Gastroesophageal sphincter (tissue), 4 donors: ENCODE measurements at regions not wholly inside any gene's neighbourhood (a gene's known extent, or its start where the extent isn't known, plus 50 kb on each side); places are given as distances from the start of the nearest gene placed in this dataset.

Source experiments
- ATAC-seq: fragments of 150-250 bp; one replicate; pipeline ENCODE4 v1.9.1; 2016; ENCODE audit warnings: mild to moderate bottlenecking, moderate library complexity
- H3K27ac ChIP-seq, 4 donors: fragments of 200-600 bp; sonication (generic) in 3 of 4; 1 replicate in 3 of 4; 2 replicates in 1 of 4; pipeline ENCODE4 v1.5.1; 2016 to 2019
- H3K27me3 ChIP-seq: fragments of 200-600 bp; sonication (generic); one replicate; pipeline ENCODE4 v1.5.1; 2019
- H3K36me3 ChIP-seq, 2 donors: fragments of 200-600 bp; sonication (generic); one replicate each; pipeline ENCODE4 v1.5.1; 2019; ENCODE audit warnings: control low read depth in 1 of 2
- H3K4me1 ChIP-seq, 3 donors: fragments of 200-600 bp; sonication (generic); 1 replicate in 2 of 3; 2 replicates in 1 of 3; pipeline ENCODE4 v1.5.1; 2016 to 2019; ENCODE audit warnings: control low read depth in 2 of 3
- H3K4me3 ChIP-seq, 2 donors: fragments of 200-600 bp; sonication (generic); one replicate each; pipeline ENCODE4 v1.5.1; 2019; ENCODE audit warnings: mild to moderate bottlenecking in 1 of 2, moderate library complexity in 1 of 2
- H3K9me3 ChIP-seq, 3 donors: fragments of 200-600 bp; sonication (generic); one replicate each; pipeline ENCODE4 v1.5.1; 2017 to 2019; ENCODE audit warnings: control low read depth in 2 of 3
- CTCF ChIP-seq, 4 experiments: fragments of 200-600 bp in 2 of 4; fragments of 450-650 bp in 2 of 4; sonication (generic) in 1 of 4; IDR thresholded peaks; one replicate each; pipeline ENCODE4 v1.5.1; 2017 to 2019; ENCODE audit warnings: antibody characterized with exemption in 4 of 4, mild to moderate bottlenecking in 2 of 4, moderate library complexity in 2 of 4
- EP300 ChIP-seq: sonication (generic); formaldehyde crosslinking; IDR thresholded peaks from one replicate; pipeline ENCODE4 v1.6.1; 2017; ENCODE audit warnings: antibody characterized with exemption, mild to moderate bottlenecking
- POLR2A ChIP-seq, 2 donors: fragments of 450-650 bp; IDR thresholded peaks; one replicate each; pipeline ENCODE4 v1.6.1; 2017; ENCODE audit warnings: antibody characterized with exemption in 2 of 2, mild to moderate bottlenecking in 2 of 2, moderate library complexity in 1 of 2
- POLR2AphosphoS5 ChIP-seq: sonication (generic); formaldehyde crosslinking; IDR thresholded peaks from one replicate; pipeline ENCODE4 v1.6.1; 2017; ENCODE audit warnings: antibody characterized with exemption
- WGBS, 2 donors: methylation state at CpG; one replicate each; pipeline ENCODE4 v1.1.5; 2018; ENCODE audit warnings: low coverage in 1 of 2; 5-methylcytosine and 5-hydroxymethylcytosine counted together

DNA sequence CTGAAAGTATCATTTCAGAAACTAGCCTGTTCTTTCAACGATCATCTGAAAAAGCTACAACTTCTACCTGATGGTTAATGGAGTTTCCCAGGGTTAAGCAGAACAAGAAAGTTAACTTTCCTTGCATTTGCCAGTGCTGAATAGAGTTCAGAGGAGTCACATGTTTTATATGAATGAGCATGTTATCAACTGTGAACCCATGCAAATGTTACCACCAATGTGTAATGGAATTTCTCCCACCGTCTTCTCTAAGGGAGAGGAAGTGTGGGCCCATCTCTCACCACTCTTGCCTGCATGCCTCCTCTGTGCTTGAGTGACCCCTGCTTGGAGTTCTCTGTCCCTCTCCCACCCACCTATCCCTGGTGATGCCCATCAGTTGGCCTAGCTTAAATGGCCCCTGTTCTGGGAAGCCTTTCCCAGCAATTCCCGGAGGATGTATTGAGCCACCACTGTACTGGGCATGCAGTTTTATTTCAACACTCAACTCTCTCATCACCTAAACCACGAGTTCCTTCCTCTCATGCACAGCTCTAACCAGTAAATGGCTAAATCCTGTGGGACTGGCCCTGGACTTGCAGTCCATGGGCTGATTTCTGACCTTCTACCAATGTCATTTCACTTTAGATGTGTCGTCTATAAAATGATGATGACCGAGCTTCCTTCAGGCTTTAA is 159.8 kb downstream of the RPAP3 start:
- ATAC-seq = no peak
- 67 to 83% methylated on average over 4 to 5 of the region's 6 CpGs for WGBS, 2 donors
- Histone ChIP-seq H3K27me3 (no peaks in the 10 kb centered on the region), H3K4me3 (no peak overlapping the region), H3K36me3 (no peaks in the 10 kb centered on the region), H3K4me1 (no peaks in the 10 kb centered on the region), H3K27ac (no peak overlapping the region), H3K9me3 (no peaks in the 10 kb centered on the region)
- TF ChIP-seq POLR2AphosphoS5 (no peak), CTCF (IDR thresholded peaks at IDR 0.05) (no peak), EP300 (no peak), POLR2A (IDR thresholded peaks at IDR 0.05) (no peak)

- no peak for ATAC-seq
- H3K27me3 ChIP-seq = peaks cover 4% of the 10 kb centered on the region
- peaks cover 0 to 25% (median 0%) of the 10 kb centered on the region in 3 donors for H3K9me3 ChIP-seq
- no peak overlapping the region for H3K27ac ChIP-seq
- WGBS, 2 donors = 11 to 19% methylated on average over 2 of the region's 2 CpGs
- no peaks in the 10 kb centered on the region for H3K4me1 ChIP-seq
- no peak for TF ChIP-seq EP300
- TF ChIP-seq POLR2AphosphoS5 = no peak
- TF ChIP-seq POLR2A (IDR thresholded peaks at IDR 0.05) = no peak
- TF ChIP-seq CTCF (IDR thresholded peaks at IDR 0.05) = no peak
- H3K4me3 ChIP-seq = no peak overlapping the region
- no peaks in the 10 kb centered on the region for H3K36me3 ChIP-seq
Measured at GRCh38 chr12:47534695-47535094, 171.1 kb downstream of the RPAP3 start.

DNA sequence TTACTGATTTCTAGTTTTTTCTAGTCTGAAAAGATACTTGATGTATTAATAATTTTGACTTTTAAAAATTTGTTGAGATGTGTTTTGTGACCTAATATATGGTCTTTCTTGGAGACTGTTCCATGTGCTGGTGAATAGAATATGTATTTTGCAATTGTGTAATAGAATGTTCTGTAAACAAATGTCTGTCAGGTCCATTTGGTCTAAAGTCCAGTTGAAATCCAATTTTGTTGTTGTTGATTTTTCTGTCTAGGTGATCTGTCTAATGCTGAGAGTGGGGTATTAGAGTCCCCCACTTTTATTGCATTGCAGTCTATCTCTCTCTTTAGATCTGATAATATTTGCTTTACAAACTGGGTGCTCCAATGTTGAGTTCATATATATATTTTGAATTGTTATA is 175.8 kb downstream of the RPAP3 start:
- no peaks in the 10 kb centered on the region for H3K36me3 ChIP-seq
- TF ChIP-seq CTCF (IDR thresholded peaks at IDR 0.05) (no peak), EP300 (no peak), POLR2A (IDR thresholded peaks at IDR 0.05) (no peak), POLR2AphosphoS5 (no peak)
- ATAC-seq = no peak
- H3K4me1 ChIP-seq = no peaks in the 10 kb centered on the region
- no peak overlapping the region for H3K4me3 ChIP-seq
- peaks cover 0 to 30% (median 0%) of the 10 kb centered on the region in 3 donors for H3K9me3 ChIP-seq
- peaks cover 8% of the 10 kb centered on the region for H3K27me3 ChIP-seq
- H3K27ac ChIP-seq = no peak overlapping the region

- peaks cover 0 to 28% (median 0%) of the 10 kb centered on the region in 3 donors for H3K9me3 ChIP-seq
- H3K27me3 ChIP-seq = peaks cover 4% of the 10 kb centered on the region
- TF ChIP-seq POLR2A (IDR thresholded peaks at IDR 0.05) (no peak), CTCF (IDR thresholded peaks at IDR 0.05) (no peak), EP300 (no peak), POLR2AphosphoS5 (no peak)
- H3K4me1 ChIP-seq = no peaks in the 10 kb centered on the region
- ATAC-seq = no peak
- 40 to 80% methylated on average over 1 of the region's 1 CpG for WGBS, 2 donors
- H3K36me3 ChIP-seq = no peaks in the 10 kb centered on the region
- H3K4me3 ChIP-seq = no peak overlapping the region
- H3K27ac ChIP-seq = no peak overlapping the region
Measured at GRCh38 chr12:47527816-47528215, 178.0 kb downstream of the RPAP3 start.

DNA sequence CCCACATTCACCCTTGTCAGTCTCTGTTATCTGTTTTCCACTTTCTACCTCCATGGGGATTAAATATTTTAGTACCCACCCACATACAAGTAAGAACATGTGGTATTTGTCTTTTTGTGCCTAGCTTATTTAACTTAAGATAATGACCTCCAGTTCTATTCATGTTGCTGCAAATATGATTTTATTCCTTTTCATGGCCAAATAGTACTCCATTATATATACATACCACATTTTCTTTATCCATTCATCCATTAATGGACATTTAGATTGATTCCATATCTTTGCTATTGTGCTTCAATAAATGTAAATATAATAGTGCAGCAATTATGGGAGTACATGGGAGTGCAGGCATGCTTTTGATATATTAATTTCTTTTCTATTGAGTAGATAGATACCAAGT is 185.8 kb downstream of the RPAP3 start:
- Histone ChIP-seq H3K27me3 (no peaks in the 10 kb centered on the region), H3K9me3 (peaks cover 0 to 12% (median 0%) of the 10 kb centered on the region in 3 donors), H3K4me1 (no peaks in the 10 kb centered on the region), H3K27ac (no peak overlapping the region), H3K4me3 (no peak overlapping the region), H3K36me3 (no peaks in the 10 kb centered on the region)
- TF ChIP-seq CTCF (IDR thresholded peaks at IDR 0.05) (no peak), POLR2A (IDR thresholded peaks at IDR 0.05) (no peak), POLR2AphosphoS5 (no peak), EP300 (no peak)
- no peak for ATAC-seq
